Fibroblast of the aortic adventitia (primary cell): ENCODE measurements at regions not wholly inside any gene's neighbourhood (a gene's known extent, or its start where the extent isn't known, plus 50 kb on each side); places are given as distances from the start of the nearest gene placed in this dataset.
"Not testable (repeated sequence)": the region's sequence is repeated elsewhere in the genome, so short reads cannot be mapped to it uniquely, and the experiment has no call there.

Source experiments
- DNase-seq: peaks from one replicate; pipeline ENCODE4 v3.0.0-alpha.2; 2010; ENCODE audit warnings: low read depth
- H3K4me3 ChIP-seq: 2 replicates; pipeline ENCODE4 v1.5.1; 2011; ENCODE audit warnings: low read depth, mild to moderate bottlenecking, control low read depth, low read length, moderate library complexity
- TF ChIP-seq, protein P1 (sequence below): IDR thresholded peaks from 2 replicates; pipeline ENCODE4 v1.5.1; 2011; ENCODE audit warnings: mild to moderate bottlenecking, low read length, control low read depth, inconsistent platforms; ENCODE audit not compliant: insufficient read depth

DNA sequence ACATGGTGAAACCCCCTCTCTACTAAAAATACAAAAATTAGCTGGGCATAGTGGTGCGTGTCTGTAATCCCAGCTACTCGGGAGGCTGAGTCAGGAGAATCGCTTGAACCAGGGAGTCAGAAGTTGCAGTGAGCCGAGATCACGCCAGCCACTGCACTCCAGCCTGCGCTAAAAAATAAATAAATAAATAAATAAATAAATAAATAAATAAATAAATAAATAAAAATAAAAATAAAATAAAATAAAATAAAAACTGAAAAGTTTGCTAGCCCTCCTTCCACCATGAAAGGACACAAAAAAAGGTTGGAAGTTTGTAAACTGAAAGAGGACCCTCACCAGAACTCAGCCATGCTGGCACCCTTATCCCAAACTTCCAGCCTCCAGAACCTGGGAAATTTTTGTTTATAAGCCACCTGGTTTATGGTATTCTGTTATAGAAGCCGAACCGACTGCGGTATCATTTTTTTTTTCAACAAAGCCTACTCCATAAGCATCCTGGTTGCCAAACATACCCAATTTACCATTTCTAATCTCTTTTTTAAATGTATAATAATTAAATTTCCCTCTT lies 448.2 kb downstream of the SEMA3D start:
- H3K4me3 ChIP-seq, result no peak overlapping the region
- DNase-seq, result no peak
- TF ChIP-seq, protein P1, sequence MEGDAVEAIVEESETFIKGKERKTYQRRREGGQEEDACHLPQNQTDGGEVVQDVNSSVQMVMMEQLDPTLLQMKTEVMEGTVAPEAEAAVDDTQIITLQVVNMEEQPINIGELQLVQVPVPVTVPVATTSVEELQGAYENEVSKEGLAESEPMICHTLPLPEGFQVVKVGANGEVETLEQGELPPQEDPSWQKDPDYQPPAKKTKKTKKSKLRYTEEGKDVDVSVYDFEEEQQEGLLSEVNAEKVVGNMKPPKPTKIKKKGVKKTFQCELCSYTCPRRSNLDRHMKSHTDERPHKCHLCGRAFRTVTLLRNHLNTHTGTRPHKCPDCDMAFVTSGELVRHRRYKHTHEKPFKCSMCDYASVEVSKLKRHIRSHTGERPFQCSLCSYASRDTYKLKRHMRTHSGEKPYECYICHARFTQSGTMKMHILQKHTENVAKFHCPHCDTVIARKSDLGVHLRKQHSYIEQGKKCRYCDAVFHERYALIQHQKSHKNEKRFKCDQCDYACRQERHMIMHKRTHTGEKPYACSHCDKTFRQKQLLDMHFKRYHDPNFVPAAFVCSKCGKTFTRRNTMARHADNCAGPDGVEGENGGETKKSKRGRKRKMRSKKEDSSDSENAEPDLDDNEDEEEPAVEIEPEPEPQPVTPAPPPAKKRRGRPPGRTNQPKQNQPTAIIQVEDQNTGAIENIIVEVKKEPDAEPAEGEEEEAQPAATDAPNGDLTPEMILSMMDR, result no peak

DNA sequence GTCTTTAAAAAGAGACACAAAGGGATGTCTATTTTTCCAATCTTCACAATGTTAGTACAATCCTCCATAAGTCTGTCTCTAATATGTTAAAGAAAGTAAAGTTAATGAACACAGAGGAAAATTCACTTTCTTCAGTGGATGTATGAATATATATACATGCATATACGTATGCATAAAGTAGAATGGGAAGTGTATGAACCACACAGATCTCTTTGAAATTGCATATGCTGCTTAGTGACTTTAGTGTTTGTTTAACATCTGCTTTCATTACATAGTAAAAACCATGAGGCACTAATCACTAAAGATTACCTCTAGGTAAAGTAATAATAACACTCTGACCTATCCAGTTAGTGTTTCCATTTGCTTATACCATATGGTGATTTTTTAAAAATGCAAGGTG lies 451.2 kb downstream of the SEMA3D start:
- TF ChIP-seq, protein P1, result no peak
- H3K4me3 ChIP-seq, result no peak overlapping the region
- no peak for DNase-seq

DNA sequence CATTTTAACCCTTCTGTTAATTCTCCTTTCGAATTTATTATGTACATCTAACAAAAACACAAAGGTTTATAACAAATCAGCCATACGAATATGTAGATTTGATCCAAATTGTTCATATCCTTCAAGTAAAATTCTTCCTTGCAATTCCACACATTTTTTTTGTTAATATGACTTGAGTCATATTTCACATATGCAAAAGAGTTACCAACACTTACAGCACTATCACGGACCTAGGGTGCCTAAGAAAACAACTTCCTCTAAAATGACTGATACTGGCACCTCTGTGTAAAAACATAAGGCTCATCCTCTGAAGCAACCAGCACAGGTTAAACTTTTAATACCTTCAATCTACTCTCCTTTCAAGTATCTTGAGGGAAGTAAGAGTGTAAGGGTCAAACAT lies 451.8 kb downstream of the SEMA3D start:
- no peak overlapping the region for H3K4me3 ChIP-seq
- TF ChIP-seq, protein P1, result no peak
- peak; percentile 16 for DNase-seq

DNA sequence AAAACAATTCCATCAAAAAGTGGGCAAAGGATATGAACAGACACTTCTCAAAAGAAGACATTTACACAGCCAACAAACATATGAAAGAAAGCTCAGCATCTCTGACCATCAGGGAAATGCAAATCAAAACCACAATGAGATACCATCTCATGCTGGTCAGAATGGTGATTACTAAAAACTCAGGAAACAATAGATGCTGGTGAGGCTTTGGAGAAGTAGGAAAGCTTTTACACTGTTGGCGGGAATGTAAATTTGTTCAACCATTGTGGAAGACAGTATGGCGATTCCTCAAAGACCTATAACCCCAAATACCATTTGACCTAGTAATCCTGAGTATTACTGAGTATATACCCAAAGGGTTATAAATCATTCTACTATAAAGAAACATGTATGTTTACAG lies 452.9 kb downstream of the SEMA3D start:
- not testable (repeated sequence) for DNase-seq

DNA sequence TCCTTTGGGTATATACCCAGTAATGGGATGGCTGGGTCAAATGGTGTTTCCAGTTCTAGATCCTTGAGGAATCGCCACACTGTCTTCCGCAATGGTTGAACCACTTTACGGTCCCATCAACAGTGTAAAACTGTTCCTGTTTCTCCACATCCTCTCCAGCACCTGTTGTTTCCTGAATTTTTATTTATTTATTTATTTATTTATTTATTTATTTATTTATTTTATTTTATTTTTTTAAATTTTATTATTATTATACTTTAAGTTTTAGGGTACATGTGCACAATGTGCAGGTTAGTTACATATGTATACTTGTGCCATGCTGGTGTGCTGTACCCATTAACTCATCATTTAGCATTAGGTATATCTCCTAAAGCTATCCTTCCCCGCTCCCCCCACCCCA lies 456.0 kb downstream of the SEMA3D start:
- not testable (repeated sequence) for DNase-seq, H3K4me3 ChIP-seq

More for the DNA sequence above, 452.9 kb downstream of the SEMA3D start:
- H3K4me3 ChIP-seq, result not testable (repeated sequence)

DNA sequence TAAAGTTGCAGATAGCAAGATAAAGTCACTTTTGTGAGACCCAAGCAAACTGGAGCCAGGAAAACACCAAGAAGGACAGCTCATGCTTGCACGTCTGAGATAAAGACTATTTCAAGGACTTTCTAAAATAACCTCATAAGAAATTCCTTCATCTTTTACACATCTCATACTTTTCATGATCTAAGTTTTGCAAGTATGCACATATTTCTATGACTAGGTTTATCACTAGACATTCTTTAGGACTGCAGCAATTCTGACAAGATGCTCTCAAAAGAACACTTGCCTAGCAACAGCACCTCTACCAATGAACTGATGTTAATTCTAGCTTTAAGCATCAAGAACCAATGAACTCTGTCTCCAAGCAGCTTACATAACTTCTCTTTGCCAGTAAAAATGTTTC lies 457.6 kb downstream of the SEMA3D start:
- TF ChIP-seq, protein P1, result no peak
- peak; percentile 88 for DNase-seq
- no peak overlapping the region for H3K4me3 ChIP-seq

DNA sequence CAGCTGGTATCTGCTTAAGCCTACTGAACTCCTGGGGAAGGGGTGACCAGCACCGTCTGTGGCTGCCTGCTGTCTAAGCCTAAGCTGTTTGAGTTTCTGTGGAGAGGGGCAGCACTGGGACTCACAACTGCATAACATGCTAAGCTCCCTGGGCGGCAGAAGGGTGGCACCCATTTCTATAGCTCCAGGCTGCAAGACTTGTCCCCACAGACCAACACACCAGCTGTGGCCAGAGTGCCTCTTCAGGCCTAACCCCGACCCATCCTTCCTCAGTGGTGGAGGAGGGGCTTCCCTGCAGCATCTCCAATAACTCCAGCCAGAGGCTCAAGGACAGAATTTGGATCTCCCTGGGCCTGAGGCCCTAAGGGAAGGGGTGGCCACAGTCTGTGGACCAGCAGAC lies 464.1 kb downstream of the SEMA3D start:
- no peak overlapping the region for H3K4me3 ChIP-seq
- TF ChIP-seq, protein P1, result no peak
- no peak for DNase-seq

DNA sequence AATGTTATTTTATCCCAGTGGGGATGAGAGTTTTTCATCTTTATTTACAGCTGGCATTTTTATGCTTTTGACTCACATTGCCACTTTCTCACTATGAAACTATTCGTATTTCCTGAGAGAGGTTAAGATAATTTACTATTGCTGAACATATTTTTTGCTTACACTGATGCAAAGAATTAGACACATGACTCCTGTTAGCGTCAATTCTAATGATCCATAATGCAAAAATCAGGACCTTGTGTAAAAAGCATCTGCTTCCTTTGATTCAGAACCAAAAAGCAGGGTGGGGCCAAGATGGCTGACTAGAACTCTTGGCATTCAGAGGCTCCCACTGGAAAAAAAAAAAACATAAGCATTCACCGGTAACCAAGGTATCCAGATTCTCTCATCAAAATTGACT lies 464.8 kb downstream of the SEMA3D start:
- TF ChIP-seq, protein P1, result no peak
- DNase-seq, result peak; percentile 45
- no peak overlapping the region for H3K4me3 ChIP-seq
